HK-2 (cell line): ENCODE measurements at regions not wholly inside any gene's neighbourhood (a gene's known extent, or its start where the extent isn't known, plus 50 kb on each side); places are given as distances from the start of the nearest gene placed in this dataset.
"Not testable (repeated sequence)": the region's sequence is repeated elsewhere in the genome, so short reads cannot be mapped to it uniquely, and the experiment has no call there.

Experiments used
- DNase-seq: peaks from one replicate; pipeline ENCODE4 v3.0.0-alpha.2; 2018; ENCODE audit not compliant: unreplicated experiment

- no peak for DNase-seq
These were observed 540.2 kb downstream of the KCNH5 start for GRCh38 chr14:62505045-62505444.

- DNase-seq, result not testable (repeated sequence)
These were observed 523.9 kb downstream of the KCNH5 start for GRCh38 chr14:62521309-62521708.

- no peak for DNase-seq
These were observed 517.0 kb downstream of the KCNH5 start for GRCh38 chr14:62528296-62528695.

- DNase-seq, result no peak
These were observed 513.1 kb downstream of the KCNH5 start for GRCh38 chr14:62532181-62532580.

- no peak for DNase-seq
These were observed 498.3 kb downstream of the KCNH5 start for GRCh38 chr14:62546862-62547474.

GRCh38 chr14:62557416-62557815 is 487.8 kb downstream of the KCNH5 start:
- DNase-seq, result no peak

GRCh38 chr14:62558451-62558850 is 486.8 kb downstream of the KCNH5 start:
- DNase-seq, result no peak

GRCh38 chr14:62585247-62585646 is 460.0 kb downstream of the KCNH5 start:
- DNase-seq, result no peak

GRCh38 chr14:62592877-62593276 is 452.4 kb downstream of the KCNH5 start:
- no peak for DNase-seq

GRCh38 chr14:62597143-62597542 is 448.1 kb downstream of the KCNH5 start:
- DNase-seq, result no peak

- DNase-seq, result no peak
These were observed 445.5 kb downstream of the KCNH5 start for GRCh38 chr14:62599616-62600385.

- DNase-seq, result no peak
These were observed 442.5 kb downstream of the KCNH5 start for GRCh38 chr14:62602712-62603111.

- no peak for DNase-seq
These were observed 440.7 kb downstream of the KCNH5 start for GRCh38 chr14:62604524-62604923.

GRCh38 chr14:62614122-62614521 is 431.1 kb downstream of the KCNH5 start:
- DNase-seq, result no peak

GRCh38 chr14:62616668-62617067 is 428.6 kb downstream of the KCNH5 start:
- no peak for DNase-seq

- no peak for DNase-seq
These were observed 418.8 kb downstream of the KCNH5 start for GRCh38 chr14:62626416-62626815.

GRCh38 chr14:62629176-62629725 is 416.0 kb downstream of the KCNH5 start:
- DNase-seq, result no peak

- no peak for DNase-seq
These were observed 414.1 kb downstream of the KCNH5 start for GRCh38 chr14:62631176-62631575.

- no peak for DNase-seq
These were observed 412.5 kb downstream of the KCNH5 start for GRCh38 chr14:62632771-62633170.

GRCh38 chr14:62645649-62646048 is 399.6 kb downstream of the KCNH5 start:
- no peak for DNase-seq
